ENCODE measurements at regions not wholly inside any gene's neighbourhood (a gene's known extent, or its start where the extent isn't known, plus 50 kb on each side); places are given as distances from the start of the nearest gene placed in this dataset.

GRCh38 chr12:94056419-94057158 lies 91.8 kb upstream of the PLXNC1 start:
- Histone ChIP-seq H3K36me3 (no peaks in the 10 kb centered on the region), H3K9me3 (no peaks in the 10 kb centered on the region), H3K4me1 (no peaks in the 10 kb centered on the region), H3K27ac (no peak overlapping the region), H3K27me3 (no peaks in the 10 kb centered on the region), H3K4me3 (no peak overlapping the region)
- no peak for FAIRE-seq
- no peak for DNase-seq
- WGBS, 2 donors, result 97 to 99% methylated on average over 2 of the region's 2 CpGs
- ATAC-seq, result no peak
- no peak for TF ChIP-seq CTCF (IDR thresholded peaks at IDR 0.05)
- intact Hi-C loops (cut with DNase I), result no loop called here

GRCh38 chr12:94057262-94058151 lies 90.9 kb upstream of the PLXNC1 start:
- Histone ChIP-seq H3K36me3 (no peaks in the 10 kb centered on the region), H3K27me3 (no peaks in the 10 kb centered on the region), H3K27ac (no peak overlapping the region), H3K9me3 (no peaks in the 10 kb centered on the region), H3K4me3 (no peak overlapping the region), H3K4me1 (no peaks in the 10 kb centered on the region)
- FAIRE-seq, result no peak
- no peak for ATAC-seq
- intact Hi-C loops (cut with DNase I), result no loop called here
- TF ChIP-seq CTCF (IDR thresholded peaks at IDR 0.05), result no peak
- no peak for DNase-seq
- WGBS, 2 donors, result 72 to 77% methylated on average over 7 of the region's 7 CpGs

DNA sequence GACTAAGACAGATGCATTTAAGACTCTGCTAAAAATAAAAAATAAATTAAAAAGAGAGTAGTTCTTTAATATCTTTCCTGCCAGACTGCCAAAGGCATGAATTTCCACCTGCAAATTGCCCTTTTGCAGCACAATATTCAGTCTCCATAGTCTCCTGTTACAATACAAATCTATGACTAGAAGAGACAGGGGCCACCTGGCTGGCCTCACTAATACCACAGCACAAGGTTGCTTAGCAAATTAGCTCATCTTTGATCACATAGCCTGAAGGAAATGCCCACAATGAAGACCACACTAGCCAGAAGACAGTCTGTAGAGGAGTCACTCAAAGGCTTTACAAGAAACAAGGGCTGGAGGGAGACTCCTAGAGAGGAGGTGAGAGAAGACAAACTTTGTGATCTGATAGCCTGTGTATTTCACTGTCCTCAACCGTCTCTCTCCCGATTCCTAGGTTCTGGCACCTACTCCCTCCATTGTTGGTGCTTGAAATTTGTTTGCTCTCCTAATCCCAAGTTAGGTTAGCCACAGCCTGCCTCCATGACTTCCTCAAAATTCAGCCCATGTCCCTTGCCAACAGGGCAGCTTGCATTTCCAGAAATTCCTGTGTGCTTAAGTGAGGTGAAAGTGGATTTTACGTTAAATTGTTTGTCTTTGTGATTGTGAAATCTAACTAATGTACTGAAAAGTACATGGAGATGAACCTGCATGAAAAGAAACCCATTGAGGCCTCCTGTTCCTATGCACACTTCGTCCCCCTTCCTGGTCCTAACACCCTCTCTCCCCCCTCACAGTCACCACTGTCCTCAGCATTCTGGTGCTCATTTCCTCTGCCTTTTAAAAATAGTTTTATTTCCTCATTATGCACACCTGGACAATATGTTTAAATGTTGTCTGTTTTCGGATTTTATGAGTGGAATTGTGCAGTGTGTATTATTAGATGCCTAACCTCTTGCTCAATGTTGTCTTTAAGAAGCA lies 88.7 kb upstream of the PLXNC1 start:
- ATAC-seq (no peak), DNase-seq (no peak), FAIRE-seq (no peak)
- no peak for TF ChIP-seq CTCF (IDR thresholded peaks at IDR 0.05)
- no peaks in the 10 kb centered on the region for H3K27me3 ChIP-seq
- intact Hi-C loops (cut with DNase I), result no loop called here
- H3K36me3 ChIP-seq, result no peaks in the 10 kb centered on the region
- no peaks in the 10 kb centered on the region for H3K4me1 ChIP-seq
- no peak overlapping the region for H3K4me3 ChIP-seq
- no peaks in the 10 kb centered on the region for H3K9me3 ChIP-seq
- WGBS, 2 donors, result 63 to 65% methylated on average over 5 of the region's 5 CpGs
- no peak overlapping the region for H3K27ac ChIP-seq

DNA sequence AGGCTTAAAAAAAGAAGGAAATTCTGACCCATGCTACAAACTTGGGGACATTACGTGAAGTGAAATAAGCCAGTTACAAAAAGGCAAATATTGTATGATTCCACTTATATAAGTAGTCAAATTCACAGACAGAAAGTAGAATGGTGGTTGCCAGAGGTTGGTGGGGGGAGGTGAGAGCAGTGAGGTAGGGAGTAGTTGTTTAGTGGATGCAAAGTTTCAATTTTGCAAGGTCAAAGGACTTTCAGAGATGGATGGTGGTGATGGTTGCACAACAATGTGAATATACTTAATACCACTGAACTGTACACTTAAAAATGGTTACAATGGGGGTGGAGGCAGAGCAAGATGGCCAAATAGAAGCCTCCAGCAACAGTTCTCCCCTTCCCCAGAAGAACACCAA lies 86.2 kb upstream of the PLXNC1 start:
- no peak for ATAC-seq
- DNase-seq, result no peak
- no peak for TF ChIP-seq CTCF (IDR thresholded peaks at IDR 0.05)
- Histone ChIP-seq H3K36me3 (no peaks in the 10 kb centered on the region), H3K4me3 (no peak overlapping the region), H3K9me3 (no peaks in the 10 kb centered on the region), H3K27me3 (no peaks in the 10 kb centered on the region), H3K4me1 (no peaks in the 10 kb centered on the region), H3K27ac (no peak overlapping the region)
- intact Hi-C loops (cut with DNase I), result no loop called here
- no peak for FAIRE-seq
- 92 to 95% methylated on average over 1 of the region's 1 CpG for WGBS, 2 donors

All from pancreas (tissue), 10 donors.